HG02970 (cell line): ENCODE measurements at regions not wholly inside any gene's neighbourhood (a gene's known extent, or its start where the extent isn't known, plus 50 kb on each side); places are given as distances from the start of the nearest gene placed in this dataset.
"Not testable (repeated sequence)": the region's sequence is repeated elsewhere in the genome, so short reads cannot be mapped to it uniquely, and the experiment has no call there.

Source experiments
- ATAC-seq: cut with Tn5 transposase; IDR thresholded peaks from one replicate; pipeline ENCODE4 v1.9.1; 2021; ENCODE audit warnings: mild to moderate bottlenecking, moderate library complexity, moderate number of reproducible peaks; ENCODE audit not compliant: unreplicated experiment, low FRiP score

- no peak for ATAC-seq
Measured at GRCh38 chr1:66455446-66455845, 78.5 kb upstream of the SGIP1 start.

GRCh38 chr1:66460776-66461175 is 73.2 kb upstream of the SGIP1 start:
- ATAC-seq: no peak

- no peak for ATAC-seq
Measured at GRCh38 chr1:66462313-66462712, 71.6 kb upstream of the SGIP1 start.

- no peak for ATAC-seq
Measured at GRCh38 chr1:66464351-66464750, 69.6 kb upstream of the SGIP1 start.

GRCh38 chr1:66464802-66465201 is 69.2 kb upstream of the SGIP1 start:
- ATAC-seq: no peak

- ATAC-seq: not testable (repeated sequence)
Measured at GRCh38 chr1:66466695-66467094, 67.3 kb upstream of the SGIP1 start.

GRCh38 chr1:66468722-66469121 is 65.2 kb upstream of the SGIP1 start:
- no peak for ATAC-seq

GRCh38 chr1:66475940-66476339 is 58.0 kb upstream of the SGIP1 start:
- ATAC-seq: no peak

GRCh38 chr1:66476774-66477173 is 57.2 kb upstream of the SGIP1 start:
- ATAC-seq: no peak

GRCh38 chr1:66478116-66478515 is 55.8 kb upstream of the SGIP1 start:
- ATAC-seq: no peak

GRCh38 chr1:66480162-66480561 is 53.8 kb upstream of the SGIP1 start:
- no peak for ATAC-seq

- not testable (repeated sequence) for ATAC-seq
Measured at GRCh38 chr1:66481215-66481614, 52.7 kb upstream of the SGIP1 start.
